Astrocyte (in vitro differentiated cells and primary cell): ENCODE measurements at regions not wholly inside any gene's neighbourhood (a gene's known extent, or its start where the extent isn't known, plus 50 kb on each side); places are given as distances from the start of the nearest gene placed in this dataset.

ENCODE experiments used
- DNase-seq: peaks from one replicate; pipeline ENCODE4 v3.0.0-alpha.2; 2010; ENCODE audit warnings: low read depth
- FAIRE-seq: peaks from 2 replicates; lab custom pipeline; 2011; peaks lifted over from hg19 to GRCh38; lab: Jason Lieb, UNC
- H2AFZ ChIP-seq: 2 replicates; pipeline ENCODE4 v1.6.0; 2012; ENCODE audit warnings: low read depth, low read length, inconsistent platforms
- H3K27ac ChIP-seq: 2 replicates; pipeline ENCODE4 v1.5.1; 2011; ENCODE audit warnings: low read depth, low read length, inconsistent platforms
- H3K27me3 ChIP-seq: 2 replicates; pipeline ENCODE4 v1.6.0; 2011; ENCODE audit warnings: low read length, inconsistent platforms; ENCODE audit not compliant: insufficient read depth
- H3K36me3 ChIP-seq: 2 replicates; pipeline ENCODE4 v1.5.1; 2011; ENCODE audit warnings: low read length, inconsistent platforms; ENCODE audit not compliant: insufficient read depth
- H3K4me1 ChIP-seq: 2 replicates; pipeline ENCODE4 v1.5.1; 2011; ENCODE audit warnings: low read length, inconsistent platforms; ENCODE audit not compliant: insufficient read depth
- H3K4me2 ChIP-seq: 2 replicates; pipeline ENCODE4 v1.6.0; 2012; ENCODE audit warnings: low read length, inconsistent platforms
- H3K4me3 ChIP-seq: 2 replicates; pipeline ENCODE4 v1.5.1; 2011; ENCODE audit warnings: low read depth, mild to moderate bottlenecking, low read length, inconsistent platforms; ENCODE audit not compliant: insufficient read depth
- H3K79me2 ChIP-seq: 2 replicates; pipeline ENCODE4 v1.6.0; 2012; ENCODE audit warnings: mild to moderate bottlenecking, low read length, inconsistent platforms; ENCODE audit not compliant: insufficient read depth
- H3K9ac ChIP-seq: 2 replicates; pipeline ENCODE4 v1.6.0; 2012; ENCODE audit warnings: mild to moderate bottlenecking, low read length, inconsistent platforms
- H3K9me3 ChIP-seq: 2 replicates; pipeline ENCODE4 v1.5.1; 2012; ENCODE audit warnings: low read depth, mild to moderate bottlenecking, low read length, inconsistent platforms; ENCODE audit not compliant: insufficient read depth
- H4K20me1 ChIP-seq: 2 replicates; pipeline ENCODE4 v1.6.0; 2012; ENCODE audit warnings: low read length, inconsistent platforms; ENCODE audit not compliant: insufficient read depth
- H3K27ac Mint-ChIP-seq: one replicate; pipeline ENCODE4 v1.8.0; 2021; ENCODE audit warnings: mild to moderate bottlenecking, mixed read lengths; ENCODE audit not compliant: unreplicated experiment
- H3K27me3 Mint-ChIP-seq: one replicate; pipeline ENCODE4 v1.8.0; 2021; ENCODE audit warnings: low read depth, mixed read lengths; ENCODE audit not compliant: unreplicated experiment
- H3K36me3 Mint-ChIP-seq: one replicate; pipeline ENCODE4 v1.8.0; 2021; ENCODE audit warnings: low read depth, mixed read lengths; ENCODE audit not compliant: unreplicated experiment
- H3K4me1 Mint-ChIP-seq: one replicate; pipeline ENCODE4 v1.8.0; 2021; ENCODE audit warnings: low read depth, mixed read lengths; ENCODE audit not compliant: unreplicated experiment
- H3K4me3 Mint-ChIP-seq: one replicate; pipeline ENCODE4 v1.8.0; 2021; ENCODE audit warnings: mild to moderate bottlenecking, moderate library complexity, mixed read lengths; ENCODE audit not compliant: unreplicated experiment
- H3K9me3 Mint-ChIP-seq: one replicate; pipeline ENCODE4 v1.8.0; 2021; ENCODE audit warnings: mild to moderate bottlenecking, mixed read lengths; ENCODE audit not compliant: unreplicated experiment
- CTCF ChIP-seq: IDR thresholded peaks from 2 replicates; pipeline ENCODE4 v1.5.1; 2011; ENCODE audit warnings: low read depth, mild to moderate bottlenecking, inconsistent platforms, low read length, moderate library complexity; ENCODE audit not compliant: insufficient read depth
- EZH2 ChIP-seq: IDR thresholded peaks from 2 replicates; pipeline ENCODE4 v1.6.1; 2012; ENCODE audit warnings: mild to moderate bottlenecking, low read length, inconsistent platforms; ENCODE audit not compliant: insufficient read depth

GRCh38 chr10:112899391-112900065 lies 50.5 kb upstream of the TCF7L2 start:
- Mint-ChIP-seq H3K9me3 (peaks cover 4% of the 10 kb centered on the region), H3K27me3 (peaks cover 9% of the 10 kb centered on the region), H3K36me3 (no peaks in the 10 kb centered on the region), H3K4me1 (peaks cover 5% of the 10 kb centered on the region), H3K27ac (no peak overlapping the region), H3K4me3 (peak overlapping the region; percentile 66)
- no peaks in the 10 kb centered on the region for H3K9me3 ChIP-seq
- H3K27ac ChIP-seq: no peak overlapping the region
- H3K9ac ChIP-seq: no peak overlapping the region
- no peak overlapping the region for H2AFZ ChIP-seq
- DNase-seq (no peak), FAIRE-seq (no peak)
- peaks cover 12% of the 10 kb centered on the region for H3K4me1 ChIP-seq
- TF ChIP-seq CTCF (no peak), EZH2 (no peak)
- H3K79me2 ChIP-seq: no peaks in the 10 kb centered on the region
- no peaks in the 10 kb centered on the region for H3K27me3 ChIP-seq
- H3K36me3 ChIP-seq: no peaks in the 10 kb centered on the region
- H4K20me1 ChIP-seq: no peaks in the 10 kb centered on the region
- peak overlapping the region; percentile 88 for H3K4me2 ChIP-seq
- no peak overlapping the region for H3K4me3 ChIP-seq
